Head of caudate nucleus (tissue), 42 donors: ENCODE measurements at regions not wholly inside any gene's neighbourhood (a gene's known extent, or its start where the extent isn't known, plus 50 kb on each side); places are given as distances from the start of the nearest gene placed in this dataset.

ENCODE experiments used
- DNase-seq, 42 donors: peaks; one replicate each; pipeline versions ENCODE4 v3.0.0 to v3.0.0-alpha.2; 2020 to 2021; ENCODE audit warnings: mixed read lengths in 7 of 42
- intact Hi-C: fragments of 100-400 bp; cut with DNase I; formaldehyde crosslinking; loops from one replicate; pipeline ENCODE4 v1.15.0; 2022

GRCh38 chr13:92938486-92939020 lies 288.1 kb upstream of the GPC6 start:
- intact Hi-C loops = no loop called here
- DNase-seq = no peak

GRCh38 chr13:92941167-92941566 lies 285.4 kb upstream of the GPC6 start:
- DNase-seq = no peak
- intact Hi-C loops = no loop called here

GRCh38 chr13:92947770-92948434 lies 278.7 kb upstream of the GPC6 start:
- DNase-seq = peak in 9 of 42 donors; percentile 11 to 57 (median 30)
- intact Hi-C loops = no loop called here

- intact Hi-C loops = no loop called here
- DNase-seq = no peak
Observed at GRCh38 chr13:92950771-92951170, 275.8 kb upstream of the GPC6 start.

- intact Hi-C loops = no loop called here
- no peak for DNase-seq
Observed at GRCh38 chr13:92951273-92951890, 275.2 kb upstream of the GPC6 start.

- no peak for DNase-seq
- intact Hi-C loops = no loop called here
Observed at GRCh38 chr13:92952161-92952560, 274.4 kb upstream of the GPC6 start.

GRCh38 chr13:92954746-92955145 lies 271.9 kb upstream of the GPC6 start:
- intact Hi-C loops = no loop called here
- DNase-seq = no peak

GRCh38 chr13:92959790-92960189 lies 266.8 kb upstream of the GPC6 start:
- intact Hi-C loops = no loop called here
- DNase-seq = no peak

GRCh38 chr13:92963029-92963428 lies 263.6 kb upstream of the GPC6 start:
- intact Hi-C loops = no loop called here
- no peak for DNase-seq

GRCh38 chr13:92966341-92966740 lies 260.3 kb upstream of the GPC6 start:
- no peak for DNase-seq
- intact Hi-C loops = no loop called here

- intact Hi-C loops = no loop called here
- DNase-seq = no peak
Observed at GRCh38 chr13:92966900-92967299, 259.7 kb upstream of the GPC6 start.

GRCh38 chr13:92967923-92968322 lies 258.7 kb upstream of the GPC6 start:
- intact Hi-C loops = no loop called here
- DNase-seq = peak in 9 of 42 donors; percentile 5 to 42 (median 21)

GRCh38 chr13:92972751-92973150 lies 253.9 kb upstream of the GPC6 start:
- intact Hi-C loops = no loop called here
- no peak for DNase-seq

GRCh38 chr13:92974905-92975429 lies 251.6 kb upstream of the GPC6 start:
- no peak for DNase-seq
- intact Hi-C loops = no loop called here

- intact Hi-C loops = no loop called here
- DNase-seq = no peak
Observed at GRCh38 chr13:92976657-92977056, 249.9 kb upstream of the GPC6 start.

GRCh38 chr13:92984151-92984550 lies 242.5 kb upstream of the GPC6 start:
- intact Hi-C loops = no loop called here
- DNase-seq = no peak

GRCh38 chr13:92989301-92989700 lies 237.3 kb upstream of the GPC6 start:
- intact Hi-C loops = no loop called here
- no peak for DNase-seq

GRCh38 chr13:92991692-92992091 lies 234.9 kb upstream of the GPC6 start:
- no peak for DNase-seq
- intact Hi-C loops = no loop called here

GRCh38 chr13:92994056-92994455 lies 232.6 kb upstream of the GPC6 start:
- DNase-seq = no peak
- intact Hi-C loops = no loop called here

- intact Hi-C loops = no loop called here
- DNase-seq = peak in 1 of 42 donors; percentile 14
Observed at GRCh38 chr13:93001866-93002461, 224.6 kb upstream of the GPC6 start.
